GM19468 (cell line): ENCODE measurements at regions not wholly inside any gene's neighbourhood (a gene's known extent, or its start where the extent isn't known, plus 50 kb on each side); places are given as distances from the start of the nearest gene placed in this dataset.
"Not testable (repeated sequence)": the region's sequence is repeated elsewhere in the genome, so short reads cannot be mapped to it uniquely, and the experiment has no call there.

Experiments used
- ATAC-seq: cut with Tn5 transposase; IDR thresholded peaks from one replicate; pipeline ENCODE4 v1.9.1; 2021; ENCODE audit warnings: mild to moderate bottlenecking, moderate library complexity, moderate number of reproducible peaks; ENCODE audit not compliant: unreplicated experiment; ENCODE audit errors: extremely low read depth

DNA sequence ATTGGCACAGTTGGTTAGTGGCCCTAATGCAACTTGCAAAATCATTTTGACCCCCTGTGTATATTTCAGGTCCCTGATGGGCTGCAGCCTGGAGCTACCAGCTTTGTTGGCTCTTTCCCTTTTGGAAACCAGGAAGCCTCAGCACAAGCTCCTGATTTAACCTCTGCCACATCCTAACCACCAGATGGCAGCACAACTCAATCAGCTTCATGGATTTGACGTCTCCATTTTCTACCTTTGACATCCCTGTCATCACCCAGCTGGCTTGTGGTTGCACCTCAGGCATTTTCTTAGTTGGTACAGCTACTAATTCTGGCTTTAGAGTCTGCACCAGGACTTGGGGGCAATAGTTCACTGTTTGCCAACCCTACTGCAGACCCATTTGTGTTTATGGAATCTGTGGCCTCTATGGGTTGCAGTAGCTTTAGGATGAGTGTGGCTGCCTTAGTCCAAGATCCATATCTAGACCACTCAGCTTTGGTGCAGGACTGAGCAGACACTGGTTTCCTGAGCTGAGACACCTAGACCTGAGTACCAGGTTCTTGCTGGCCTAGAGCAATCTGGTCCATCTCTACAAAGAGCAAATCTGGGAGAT, 456.2 kb downstream of the REEP3 start:
- peak; percentile 66 for ATAC-seq

DNA sequence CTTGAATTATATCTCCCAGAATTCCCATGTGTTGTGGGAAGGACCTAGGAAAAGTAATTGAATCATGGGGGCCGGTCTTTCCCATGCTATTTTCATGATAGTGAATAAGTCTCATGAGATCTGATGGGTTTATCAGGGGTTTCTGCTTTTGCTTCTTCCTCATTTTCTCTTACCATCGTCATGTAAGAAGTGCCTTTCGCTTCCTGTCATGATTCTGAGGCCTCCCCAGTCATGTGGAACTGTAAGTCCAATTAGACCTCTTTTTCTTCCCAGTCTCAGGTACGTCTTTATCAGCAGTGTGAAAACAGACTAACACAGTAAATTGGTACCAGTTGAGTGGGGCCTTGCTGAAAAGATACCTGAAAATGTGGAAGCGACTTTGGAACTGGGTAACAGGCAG, 459.7 kb downstream of the REEP3 start:
- not testable (repeated sequence) for ATAC-seq

- not testable (repeated sequence) for ATAC-seq
These were observed 462.9 kb downstream of the REEP3 start for GRCh38 chr10:63984061-63984460.

- no peak for ATAC-seq
These were observed 465.3 kb downstream of the REEP3 start for GRCh38 chr10:63986536-63986935.

DNA sequence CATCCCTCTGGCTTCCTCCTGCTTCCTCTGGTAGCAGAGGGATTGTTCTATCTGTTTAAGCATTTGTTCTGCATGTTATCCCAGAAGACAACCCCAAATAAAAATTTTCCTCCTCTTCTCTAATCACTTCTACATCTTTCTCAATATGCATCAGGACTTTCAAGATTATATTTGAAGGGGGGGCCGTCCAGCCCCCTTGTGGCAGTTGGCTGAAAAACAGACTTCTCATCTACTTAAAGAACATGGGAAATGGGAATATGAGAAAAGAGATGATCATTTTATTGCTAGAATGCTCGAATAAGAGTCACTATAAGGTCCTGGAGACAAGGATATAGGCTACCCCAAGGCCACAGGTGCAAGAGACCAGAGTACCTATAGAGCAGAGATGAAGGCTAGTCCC, 466.0 kb downstream of the REEP3 start:
- ATAC-seq: no peak

GRCh38 chr10:63994371-63994770, 473.2 kb downstream of the REEP3 start:
- ATAC-seq: no peak

DNA sequence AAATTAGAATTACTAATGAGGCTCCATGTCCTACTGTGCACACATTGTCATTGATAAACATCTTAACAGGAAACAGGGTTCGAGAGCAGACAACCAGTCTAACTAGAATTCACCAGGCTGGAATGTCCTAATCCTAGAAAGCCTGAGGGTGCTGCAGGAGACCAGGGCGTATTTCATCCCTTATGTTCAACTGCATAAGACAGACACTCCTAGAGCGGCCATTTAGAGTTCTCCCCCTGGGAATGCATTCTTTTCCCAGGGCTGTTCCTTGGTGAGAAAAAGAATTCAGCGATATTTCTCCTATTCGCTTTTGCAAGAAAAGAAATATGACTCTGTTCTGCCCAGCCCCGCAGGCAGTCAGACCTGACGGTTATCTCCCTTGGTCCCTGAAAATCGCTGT, 486.0 kb downstream of the REEP3 start:
- no peak for ATAC-seq

GRCh38 chr10:64010711-64011110, 489.5 kb downstream of the REEP3 start:
- ATAC-seq: no peak

- ATAC-seq: no peak
These were observed 490.9 kb downstream of the REEP3 start for GRCh38 chr10:64011912-64012714.

- ATAC-seq: no peak
These were observed 493.1 kb downstream of the REEP3 start for GRCh38 chr10:64014281-64014680.

- no peak for ATAC-seq
These were observed 502.8 kb downstream of the REEP3 start for GRCh38 chr10:64023926-64024470.

DNA sequence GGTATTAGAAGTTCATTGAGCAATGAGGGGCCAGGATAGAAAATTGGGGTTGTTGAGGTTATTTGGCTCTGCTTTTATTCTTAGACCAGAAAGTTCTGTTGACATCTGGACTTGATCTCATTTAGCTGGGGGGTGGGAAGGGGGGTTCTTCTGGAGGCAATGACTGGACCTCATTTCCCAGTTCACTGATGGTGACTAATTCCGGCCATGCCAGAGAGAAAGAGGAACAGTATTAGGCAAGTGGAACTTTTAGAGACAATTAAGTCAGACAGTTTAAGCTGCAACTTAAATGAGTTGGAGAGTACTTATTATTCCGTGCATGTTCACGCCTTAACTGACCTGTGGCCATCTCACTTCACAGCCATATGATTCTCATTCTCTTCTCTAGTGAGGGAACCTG, 512.5 kb downstream of the REEP3 start:
- no peak for ATAC-seq

DNA sequence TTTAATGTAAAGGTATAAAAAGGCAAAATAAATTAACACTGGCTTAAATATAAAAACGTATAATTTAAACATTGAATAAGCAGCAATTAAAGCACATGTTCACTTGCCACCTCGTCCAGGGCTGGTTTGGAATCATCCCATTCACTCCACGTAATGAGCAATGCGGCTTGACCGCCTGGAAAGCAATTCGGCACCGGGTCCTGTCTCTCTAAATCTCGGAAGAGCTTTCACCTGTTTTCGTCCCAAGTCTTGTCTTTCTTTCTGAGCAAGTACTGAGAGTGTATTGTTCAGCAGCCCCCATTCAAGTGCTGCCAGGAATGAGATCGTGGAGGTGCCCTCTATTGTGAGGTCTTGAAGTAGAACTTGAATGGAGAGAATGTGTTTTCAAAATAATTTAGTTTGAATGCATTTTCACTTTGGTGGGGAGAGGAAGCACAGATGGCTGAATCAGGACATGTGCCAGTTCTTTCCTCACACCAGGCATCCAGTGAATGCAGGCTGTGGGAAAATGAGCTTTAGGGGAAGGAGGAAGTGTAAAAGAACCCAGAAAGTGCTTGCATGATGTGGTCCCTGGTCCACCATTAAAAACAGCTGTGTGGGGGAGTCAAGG, 515.2 kb downstream of the REEP3 start:
- no peak for ATAC-seq

- no peak for ATAC-seq
These were observed 516.0 kb downstream of the REEP3 start for GRCh38 chr10:64037071-64037661.

- ATAC-seq: no peak
These were observed 516.9 kb downstream of the REEP3 start for GRCh38 chr10:64038107-64038506.

GRCh38 chr10:64039198-64039597, 518.0 kb downstream of the REEP3 start:
- no peak for ATAC-seq

DNA sequence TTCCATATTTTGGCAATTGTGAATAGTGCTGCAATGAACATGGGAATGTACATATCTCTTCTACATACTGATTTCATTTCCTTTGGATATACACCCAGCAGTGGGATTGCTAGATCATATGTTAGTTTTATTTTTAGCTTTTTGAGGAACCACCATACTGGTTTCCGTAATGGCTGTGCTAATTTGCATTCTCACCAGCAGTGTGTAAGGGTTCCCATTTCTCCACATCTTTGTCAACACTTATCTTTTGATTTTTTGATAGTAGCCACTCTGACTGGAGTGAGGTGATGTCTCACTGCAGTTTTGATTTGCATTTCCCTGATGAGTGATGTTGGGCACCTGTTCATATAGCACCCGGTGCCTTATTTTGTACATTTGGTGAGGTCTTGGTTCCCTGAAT, 519.6 kb downstream of the REEP3 start:
- no peak for ATAC-seq

DNA sequence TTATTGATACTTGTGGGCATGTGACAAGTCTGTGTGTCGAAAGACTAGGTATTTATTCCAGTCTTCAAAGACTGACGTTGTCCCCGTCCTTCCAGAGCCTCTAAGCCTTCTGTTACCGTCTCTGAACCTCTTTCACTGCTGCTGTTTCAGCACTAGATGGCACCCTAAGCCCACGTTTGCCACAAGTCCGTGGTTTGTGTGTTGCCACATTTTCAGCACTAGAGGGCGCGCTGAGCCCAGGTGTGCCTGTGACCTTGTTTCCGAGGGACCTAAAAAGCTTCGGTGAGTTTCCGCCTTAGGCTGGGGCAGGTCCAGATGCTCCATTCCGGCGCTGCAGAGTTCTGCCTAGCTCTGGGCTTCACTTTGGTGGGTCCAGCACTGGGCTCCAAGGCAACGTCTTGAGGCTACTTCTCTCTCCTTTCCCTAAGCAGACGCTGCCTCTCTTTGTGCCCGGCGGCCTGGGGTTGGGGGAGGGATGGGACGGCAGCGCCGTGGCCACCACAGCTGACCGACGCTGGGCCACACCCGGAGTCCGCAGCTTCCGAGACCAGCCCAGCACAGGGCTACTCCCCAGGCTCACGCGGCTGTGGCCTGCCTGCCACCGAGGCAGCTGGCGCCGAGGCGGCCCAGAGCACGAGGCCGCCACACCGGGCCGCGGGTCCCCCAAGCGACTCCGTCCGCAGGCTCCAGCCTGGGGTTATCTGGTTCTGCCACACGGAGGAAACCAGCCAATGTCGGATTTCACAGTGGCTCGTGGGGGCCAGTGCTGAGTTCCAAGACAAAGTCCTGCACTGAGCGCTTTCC, 520.2 kb downstream of the REEP3 start:
- ATAC-seq: peak; percentile 84

- ATAC-seq: no peak
These were observed 520.8 kb downstream of the REEP3 start for GRCh38 chr10:64041989-64042490.

GRCh38 chr10:64044098-64044497, 522.9 kb downstream of the REEP3 start:
- no peak for ATAC-seq
